Smooth muscle cell (in vitro differentiated cells): ENCODE measurements at regions not wholly inside any gene's neighbourhood (a gene's known extent, or its start where the extent isn't known, plus 50 kb on each side); places are given as distances from the start of the nearest gene placed in this dataset.

ENCODE experiments used
- DNase-seq: peaks from one replicate; lab custom pipeline; 2025; ENCODE audit not compliant: unreplicated experiment; lab: John Stamatoyannopoulos, UW
- H2AFZ ChIP-seq: fragments of 200-600 bp; sonication (generic); 2 replicates; pipeline ENCODE4 v1.6.0; 2016; ENCODE audit warnings: antibody characterized with exemption, low read depth, mild to moderate bottlenecking
- H3F3A ChIP-seq: fragments of 200-600 bp; sonication (generic); 2 replicates; pipeline ENCODE4 v1.6.0; 2017; ENCODE audit warnings: antibody characterized with exemption, low read depth
- H3K27ac ChIP-seq: fragments of 200-600 bp; sonication (generic); 2 replicates; pipeline ENCODE4 v1.5.1; 2016; ENCODE audit warnings: low read depth, mild to moderate bottlenecking
- H3K27me3 ChIP-seq: fragments of 200-600 bp; sonication (generic); 2 replicates; pipeline ENCODE4 v1.6.1; 2016; ENCODE audit warnings: low read depth, mild to moderate bottlenecking
- H3K36me3 ChIP-seq: fragments of 200-600 bp; sonication (generic); 2 replicates; pipeline ENCODE4 v1.5.1; 2016; ENCODE audit warnings: low read depth
- H3K4me1 ChIP-seq: fragments of 200-600 bp; sonication (generic); 2 replicates; pipeline ENCODE4 v1.5.1; 2016; ENCODE audit warnings: low read depth
- H3K4me2 ChIP-seq: fragments of 200-600 bp; sonication (generic); 2 replicates; pipeline ENCODE4 v1.6.0; 2016; ENCODE audit warnings: mild to moderate bottlenecking
- H3K4me3 ChIP-seq: fragments of 200-600 bp; sonication (generic); 2 replicates; pipeline ENCODE4 v1.5.1; 2016; ENCODE audit warnings: mild to moderate bottlenecking
- H3K79me2 ChIP-seq: fragments of 200-600 bp; sonication (generic); 2 replicates; pipeline ENCODE4 v1.6.0; 2016; ENCODE audit warnings: low read depth, mild to moderate bottlenecking
- H3K9ac ChIP-seq: fragments of 200-600 bp; sonication (generic); 2 replicates; pipeline ENCODE4 v1.6.0; 2016; ENCODE audit warnings: low read depth
- H3K9me3 ChIP-seq: fragments of 200-600 bp; sonication (generic); replicated peaks from 2 replicates; pipeline ENCODE4 v1.5.1; 2016; ENCODE audit warnings: low read depth
- H4K20me1 ChIP-seq: fragments of 200-600 bp; sonication (generic); 2 replicates; pipeline ENCODE4 v1.6.0; 2016; ENCODE audit warnings: low read depth
- WGBS: methylation state at CpG from one replicate; pipeline ENCODE4 v1.1.7; 2016; ENCODE audit warnings: low lambda C conversion rate; 5-methylcytosine and 5-hydroxymethylcytosine counted together
- TF ChIP-seq, protein P1 (sequence below): fragments of 200-600 bp; sonication (generic); IDR thresholded peaks from 2 replicates; pipeline ENCODE4 v1.5.1; 2017; ENCODE audit warnings: borderline replicate concordance, mild to moderate bottlenecking, antibody characterized with exemption; ENCODE audit not compliant: insufficient read depth, poor library complexity, severe bottlenecking

DNA sequence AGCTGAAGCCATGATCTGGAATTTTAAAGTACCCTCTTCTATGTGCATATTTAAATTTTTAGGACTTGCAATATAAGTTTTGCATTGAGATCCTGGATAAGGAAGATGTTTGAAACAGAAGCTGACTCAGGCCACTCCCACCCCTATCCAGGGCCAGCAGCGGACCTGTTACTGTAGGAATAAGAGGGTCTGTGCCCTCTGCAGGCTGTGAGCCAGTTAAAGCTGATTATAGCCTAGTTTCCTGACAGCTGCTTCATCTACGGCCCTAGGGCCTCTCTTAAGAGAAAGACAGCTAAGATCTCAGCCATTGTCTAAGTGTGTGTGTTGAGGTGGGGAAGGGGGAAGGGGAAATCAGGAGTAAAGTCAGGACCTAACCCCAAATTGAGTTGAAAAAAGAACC, 234.0 kb downstream of the HAUS1 start:
- DNase-seq: no peak
- no peaks in the 10 kb centered on the region for H3K9me3 ChIP-seq
- no peaks in the 10 kb centered on the region for H3K36me3 ChIP-seq
- TF ChIP-seq, protein P1, sequence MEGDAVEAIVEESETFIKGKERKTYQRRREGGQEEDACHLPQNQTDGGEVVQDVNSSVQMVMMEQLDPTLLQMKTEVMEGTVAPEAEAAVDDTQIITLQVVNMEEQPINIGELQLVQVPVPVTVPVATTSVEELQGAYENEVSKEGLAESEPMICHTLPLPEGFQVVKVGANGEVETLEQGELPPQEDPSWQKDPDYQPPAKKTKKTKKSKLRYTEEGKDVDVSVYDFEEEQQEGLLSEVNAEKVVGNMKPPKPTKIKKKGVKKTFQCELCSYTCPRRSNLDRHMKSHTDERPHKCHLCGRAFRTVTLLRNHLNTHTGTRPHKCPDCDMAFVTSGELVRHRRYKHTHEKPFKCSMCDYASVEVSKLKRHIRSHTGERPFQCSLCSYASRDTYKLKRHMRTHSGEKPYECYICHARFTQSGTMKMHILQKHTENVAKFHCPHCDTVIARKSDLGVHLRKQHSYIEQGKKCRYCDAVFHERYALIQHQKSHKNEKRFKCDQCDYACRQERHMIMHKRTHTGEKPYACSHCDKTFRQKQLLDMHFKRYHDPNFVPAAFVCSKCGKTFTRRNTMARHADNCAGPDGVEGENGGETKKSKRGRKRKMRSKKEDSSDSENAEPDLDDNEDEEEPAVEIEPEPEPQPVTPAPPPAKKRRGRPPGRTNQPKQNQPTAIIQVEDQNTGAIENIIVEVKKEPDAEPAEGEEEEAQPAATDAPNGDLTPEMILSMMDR: no peak
- H3K4me3 ChIP-seq: no peak overlapping the region
- no peaks in the 10 kb centered on the region for H3F3A ChIP-seq
- 45% methylated on average over 2 of the region's 2 CpGs for WGBS
- H2AFZ ChIP-seq: no peak overlapping the region
- H3K79me2 ChIP-seq: no peaks in the 10 kb centered on the region
- H3K9ac ChIP-seq: no peak overlapping the region
- no peaks in the 10 kb centered on the region for H4K20me1 ChIP-seq
- peaks cover 42% of the 10 kb centered on the region for H3K4me1 ChIP-seq
- H3K27me3 ChIP-seq: peaks cover 27% of the 10 kb centered on the region
- no peak overlapping the region for H3K27ac ChIP-seq
- H3K4me2 ChIP-seq: no peak overlapping the region

DNA sequence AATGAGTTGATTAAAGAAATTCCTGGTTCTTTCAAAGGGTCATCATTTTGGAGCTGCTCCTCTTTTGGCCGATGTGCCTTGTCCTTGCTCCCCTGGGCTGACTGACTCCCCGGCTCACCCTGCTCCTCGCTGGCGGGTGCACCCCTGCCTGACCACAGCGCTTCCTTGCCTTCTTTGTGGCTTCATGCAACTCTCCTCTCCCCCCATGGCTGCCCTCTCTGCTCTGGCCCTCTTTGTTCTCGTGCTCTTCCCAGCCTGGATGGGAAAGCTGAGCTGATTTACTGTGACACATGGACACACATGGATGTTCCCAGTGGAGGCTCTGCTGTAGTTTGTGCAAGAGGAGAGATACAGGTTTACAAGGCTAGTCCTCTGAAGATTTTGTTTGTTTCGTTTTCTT, 234.6 kb downstream of the HAUS1 start:
- Histone ChIP-seq H3K27me3 (peaks cover 22% of the 10 kb centered on the region), H3K9ac (no peak overlapping the region), H3K79me2 (no peaks in the 10 kb centered on the region), H3K36me3 (no peaks in the 10 kb centered on the region), H3K9me3 (no peaks in the 10 kb centered on the region), H3K4me1 (peaks cover 42% of the 10 kb centered on the region), H3F3A (no peaks in the 10 kb centered on the region), H3K27ac (no peak overlapping the region), H2AFZ (no peak overlapping the region), H4K20me1 (no peaks in the 10 kb centered on the region), H3K4me2 (no peak overlapping the region), H3K4me3 (no peak overlapping the region)
- 85% methylated on average over 7 of the region's 7 CpGs for WGBS
- TF ChIP-seq, protein P1: no peak
- no peak for DNase-seq

DNA sequence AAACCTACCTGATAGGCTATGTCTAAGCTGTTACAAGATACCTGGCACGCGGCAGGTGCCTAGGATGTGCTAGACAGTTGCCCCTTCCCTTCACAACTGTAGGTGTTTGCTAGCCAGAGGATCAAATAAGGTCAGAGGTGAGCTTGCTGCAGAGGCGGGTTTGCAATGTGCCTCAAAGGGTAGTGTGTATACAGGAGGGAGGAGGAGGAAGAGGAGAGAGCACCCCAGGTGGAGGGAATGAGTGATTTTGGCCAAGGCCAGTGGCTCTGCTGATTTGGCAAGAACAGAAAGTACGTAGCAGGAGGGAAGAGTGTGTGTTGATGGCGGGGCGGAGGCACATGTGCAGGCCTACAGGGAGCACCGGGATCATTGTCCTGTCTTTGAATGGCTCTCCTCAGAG, 236.5 kb downstream of the HAUS1 start:
- no peak overlapping the region for H3K27ac ChIP-seq
- TF ChIP-seq, protein P1: no peak
- H4K20me1 ChIP-seq: no peaks in the 10 kb centered on the region
- no peaks in the 10 kb centered on the region for H3K36me3 ChIP-seq
- H2AFZ ChIP-seq: no peak overlapping the region
- no peak for DNase-seq
- no peak overlapping the region for H3K4me3 ChIP-seq
- no peaks in the 10 kb centered on the region for H3F3A ChIP-seq
- H3K9ac ChIP-seq: no peak overlapping the region
- H3K27me3 ChIP-seq: peaks cover 10% of the 10 kb centered on the region
- no peaks in the 10 kb centered on the region for H3K9me3 ChIP-seq
- H3K4me1 ChIP-seq: peaks cover 35% of the 10 kb centered on the region
- H3K79me2 ChIP-seq: no peaks in the 10 kb centered on the region
- no peak overlapping the region for H3K4me2 ChIP-seq
- 97% methylated on average over 7 of the region's 7 CpGs for WGBS

DNA sequence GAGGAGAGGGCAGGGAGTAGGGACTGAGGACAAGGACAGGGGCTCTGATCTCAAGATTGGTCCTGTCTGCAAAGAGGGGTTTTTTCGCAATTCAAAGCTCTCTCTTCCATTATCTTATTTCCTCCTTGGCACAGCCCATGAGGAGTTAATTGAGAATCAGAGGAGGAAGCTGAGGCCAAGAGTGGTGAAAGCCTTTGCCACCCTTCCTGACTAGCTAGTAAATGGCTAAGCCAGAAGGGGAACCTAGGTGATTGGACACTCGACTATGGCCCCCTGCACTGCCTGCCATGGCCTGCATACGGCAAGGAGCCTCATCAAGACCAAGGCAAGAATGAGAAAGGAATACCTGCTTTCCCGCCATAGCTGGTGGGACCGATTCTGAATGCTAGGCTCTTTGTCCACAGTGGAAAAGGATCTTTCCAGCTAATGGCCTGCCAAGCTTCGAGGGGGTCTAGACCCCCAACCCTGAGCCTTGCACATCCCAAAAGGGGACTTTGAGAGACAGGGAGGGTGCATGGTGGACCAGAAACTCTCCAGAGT, 237.9 kb downstream of the HAUS1 start:
- Histone ChIP-seq H3F3A (no peaks in the 10 kb centered on the region), H3K4me3 (no peak overlapping the region), H3K79me2 (no peaks in the 10 kb centered on the region), H3K27ac (no peak overlapping the region), H3K9ac (no peak overlapping the region), H3K4me1 (peaks cover 21% of the 10 kb centered on the region), H3K9me3 (no peaks in the 10 kb centered on the region), H3K4me2 (no peak overlapping the region), H3K36me3 (no peaks in the 10 kb centered on the region), H3K27me3 (peaks cover 7% of the 10 kb centered on the region), H4K20me1 (no peaks in the 10 kb centered on the region), H2AFZ (no peak overlapping the region)
- TF ChIP-seq, protein P1: no peak
- WGBS: 85% methylated on average over 6 of the region's 6 CpGs
- DNase-seq: no peak
